ENCODE measurements at regions not wholly inside any gene's neighbourhood (a gene's known extent, or its start where the extent isn't known, plus 50 kb on each side); places are given as distances from the start of the nearest gene placed in this dataset.
A peak's percentile ranks its signal among the peaks of the same experiment; 100 is the strongest.

GRCh38 chr11:128161436-128161835 is 425.9 kb downstream of the ETS1 start:
- no peak for TF ChIP-seq CTCF (IDR thresholded peaks at IDR 0.05; ENCODE audit: insufficient read depth, low read depth, low read length)
- H3K4me3 ChIP-seq (ENCODE audit: low read depth, low read length) = no peak overlapping the region
- DNase-seq (ENCODE audit: low read depth) = no peak

- TF ChIP-seq CTCF (IDR thresholded peaks at IDR 0.05; ENCODE audit: insufficient read depth, low read depth, low read length) = no peak
- no peak for DNase-seq (ENCODE audit: low read depth)
- H3K4me3 ChIP-seq (ENCODE audit: low read depth, low read length) = no peak overlapping the region
Measured at GRCh38 chr11:128158860-128159259, 428.5 kb downstream of the ETS1 start.

- peak; percentile 92 for TF ChIP-seq CTCF (IDR thresholded peaks at IDR 0.05; ENCODE audit: insufficient read depth, low read depth, low read length)
- DNase-seq (ENCODE audit: low read depth) = peak; percentile 82
- H3K4me3 ChIP-seq (ENCODE audit: low read depth, low read length) = peak overlapping the region; percentile 36
Measured at GRCh38 chr11:128157423-128158298, 429.7 kb downstream of the ETS1 start.

GRCh38 chr11:128156486-128156885 is 430.9 kb downstream of the ETS1 start:
- no peak overlapping the region for H3K4me3 ChIP-seq (ENCODE audit: low read depth, low read length)
- no peak for TF ChIP-seq CTCF (IDR thresholded peaks at IDR 0.05; ENCODE audit: insufficient read depth, low read depth, low read length)
- no peak for DNase-seq (ENCODE audit: low read depth)

GRCh38 chr11:128155590-128155989 is 431.8 kb downstream of the ETS1 start:
- H3K4me3 ChIP-seq (ENCODE audit: low read depth, low read length) = no peak overlapping the region
- TF ChIP-seq CTCF (IDR thresholded peaks at IDR 0.05; ENCODE audit: insufficient read depth, low read depth, low read length) = no peak

GRCh38 chr11:128153697-128154048 is 433.7 kb downstream of the ETS1 start:
- DNase-seq (ENCODE audit: low read depth) = no peak
- no peak for TF ChIP-seq CTCF (IDR thresholded peaks at IDR 0.05; ENCODE audit: insufficient read depth, low read depth, low read length)
- H3K4me3 ChIP-seq (ENCODE audit: low read depth, low read length) = no peak overlapping the region

More at GRCh38 chr11:128155590-128155989, 431.8 kb downstream of the ETS1 start:
- DNase-seq (ENCODE audit: low read depth) = no peak

Data from fibroblast of villous mesenchyme (primary cell).